ENCODE measurements at regions not wholly inside any gene's neighbourhood (a gene's known extent, or its start where the extent isn't known, plus 50 kb on each side); places are given as distances from the start of the nearest gene placed in this dataset.

GRCh38 chr10:125462845-125463244 lies 220.1 kb downstream of the TEX36 start:
- no peaks in the 10 kb centered on the region for H3K9me3 Mint-ChIP-seq (ENCODE audit: insufficient read depth)
- POLR2A ChIA-PET = no interaction called here

GRCh38 chr10:125460326-125460725 lies 222.6 kb downstream of the TEX36 start:
- ChIA-PET CTCF (no interaction called here), POLR2A (no interaction called here)
- no peak overlapping the region for H3K4me3 Mint-ChIP-seq
- no peak overlapping the region for H3K9ac ChIP-seq (ENCODE audit: low read length)
- no peaks in the 10 kb centered on the region for H3K36me3 ChIP-seq (replicated peaks in 1 of 2; ENCODE audit: control extremely low read depth in 1 of 2, control insufficient read depth in 1 of 2, extremely low read depth in 1 of 2, insufficient read depth in 2 of 2, low read length in 1 of 2)
- H2AFZ ChIP-seq (ENCODE audit: insufficient read depth, low read depth, low read length, poor library complexity, severe bottlenecking) = no peak overlapping the region
- no peaks in the 10 kb centered on the region for H3K79me2 ChIP-seq (ENCODE audit: control insufficient read depth, insufficient read depth, low read length)
- H3K27ac ChIP-seq (ENCODE audit: low read length in 2 of 2) = no peak overlapping the region
- H3K27me3 Mint-ChIP-seq = no peaks in the 10 kb centered on the region
- intact Hi-C loops (cut with micrococcal nuclease) = no loop called here
- H3K27ac Mint-ChIP-seq = no peak overlapping the region
- TF ChIP-seq CTCF (IDR thresholded peaks at IDR 0.05) (no peak), EZH2 (IDR thresholded peaks at IDR 0.05; ENCODE audit: borderline replicate concordance, insufficient read depth, low read depth, low read length, poor library complexity, severe bottlenecking) (no peak)
- H3K27me3 ChIP-seq (replicated peaks in 1 of 4; ENCODE audit: control extremely low read depth in 1 of 4, control insufficient read depth in 3 of 4, insufficient read depth in 4 of 4, low read length in 3 of 4) = no peaks in the 10 kb centered on the region
- H3K4me2 ChIP-seq (replicated peaks; ENCODE audit: low read depth, low read length, poor library complexity, severe bottlenecking) = no peak overlapping the region
- DNase-seq (no peak), ATAC-seq (ENCODE audit: low read depth) (no peak)
- no peaks in the 10 kb centered on the region for H3K4me1 Mint-ChIP-seq
- no peaks in the 10 kb centered on the region for H4K20me1 ChIP-seq (ENCODE audit: control insufficient read depth, insufficient read depth, low read length, poor library complexity, severe bottlenecking)
- no peaks in the 10 kb centered on the region for H3K9me3 ChIP-seq (ENCODE audit: control extremely low read depth in 1 of 3, control insufficient read depth in 2 of 3, insufficient read depth in 1 of 3, low read length in 2 of 3)
- H3K4me1 ChIP-seq (ENCODE audit: control insufficient read depth in 2 of 2, insufficient read depth in 2 of 2, low read length in 2 of 2) = no peaks in the 10 kb centered on the region
- H3K9me3 Mint-ChIP-seq (ENCODE audit: insufficient read depth) = no peaks in the 10 kb centered on the region
- H3K4me3 ChIP-seq (ENCODE audit: control extremely low read depth in 1 of 5, extremely low read depth in 1 of 5, insufficient read depth in 1 of 5, low read depth in 2 of 5, low read length in 4 of 5) = no peak overlapping the region
- WGBS (ENCODE audit: insufficient coverage) = 96% methylated on average over 3 of the region's 4 CpGs

More at GRCh38 chr10:125462845-125463244, 220.1 kb downstream of the TEX36 start:
- CTCF ChIA-PET = no interaction called here
- Histone ChIP-seq H3K79me2 (ENCODE audit: control insufficient read depth, insufficient read depth, low read length) (no peaks in the 10 kb centered on the region), H4K20me1 (ENCODE audit: control insufficient read depth, insufficient read depth, low read length, poor library complexity, severe bottlenecking) (no peaks in the 10 kb centered on the region), H2AFZ (ENCODE audit: insufficient read depth, low read depth, low read length, poor library complexity, severe bottlenecking) (no peak overlapping the region), H3K9ac (ENCODE audit: low read length) (no peak overlapping the region), H3K36me3 (replicated peaks in 1 of 2; ENCODE audit: control extremely low read depth in 1 of 2, control insufficient read depth in 1 of 2, extremely low read depth in 1 of 2, insufficient read depth in 2 of 2, low read length in 1 of 2) (no peaks in the 10 kb centered on the region), H3K4me3 (ENCODE audit: control extremely low read depth in 1 of 5, extremely low read depth in 1 of 5, insufficient read depth in 1 of 5, low read depth in 2 of 5, low read length in 4 of 5) (no peak overlapping the region), H3K27me3 (replicated peaks in 1 of 4; ENCODE audit: control extremely low read depth in 1 of 4, control insufficient read depth in 3 of 4, insufficient read depth in 4 of 4, low read length in 3 of 4) (no peaks in the 10 kb centered on the region), H3K4me1 (ENCODE audit: control insufficient read depth in 2 of 2, insufficient read depth in 2 of 2, low read length in 2 of 2) (no peaks in the 10 kb centered on the region), H3K4me2 (replicated peaks; ENCODE audit: low read depth, low read length, poor library complexity, severe bottlenecking) (no peak overlapping the region), H3K27ac (ENCODE audit: low read length in 2 of 2) (no peak overlapping the region), H3K9me3 (ENCODE audit: control extremely low read depth in 1 of 3, control insufficient read depth in 2 of 3, insufficient read depth in 1 of 3, low read length in 2 of 3) (no peaks in the 10 kb centered on the region)
- intact Hi-C loops (cut with micrococcal nuclease) = no loop called here
- DNase-seq (no peak), ATAC-seq (ENCODE audit: low read depth) (no peak)
- H3K27ac Mint-ChIP-seq = no peak overlapping the region
- peaks cover 4% of the 10 kb centered on the region for H3K27me3 Mint-ChIP-seq
- TF ChIP-seq EZH2 (IDR thresholded peaks at IDR 0.05; ENCODE audit: borderline replicate concordance, insufficient read depth, low read depth, low read length, poor library complexity, severe bottlenecking) (no peak), CTCF (IDR thresholded peaks at IDR 0.05) (no peak)
- H3K4me3 Mint-ChIP-seq = no peak overlapping the region
- WGBS (ENCODE audit: insufficient coverage) = no CpG with 5 or more reads among the region's 2 CpGs
- no peaks in the 10 kb centered on the region for H3K4me1 Mint-ChIP-seq

Data from B cell (primary cell).